H9 (cell line): ENCODE measurements at regions not wholly inside any gene's neighbourhood (a gene's known extent, or its start where the extent isn't known, plus 50 kb on each side); places are given as distances from the start of the nearest gene placed in this dataset.

Source experiments
- DNase-seq: peaks from one replicate; pipeline ENCODE4 v3.0.0-alpha.2; 2017
- H2AFZ ChIP-seq: one replicate; pipeline ENCODE4 v1.6.1; 2013; ENCODE audit warnings: mild to moderate bottlenecking, low read length, control low read depth, moderate library complexity
- H2AK5ac ChIP-seq: 2 replicates; pipeline ENCODE4 v1.6.1; 2013; ENCODE audit warnings: low read length, control low read depth, mixed read lengths; ENCODE audit not compliant: insufficient read length
- H2BK120ac ChIP-seq: one replicate; pipeline ENCODE4 v1.6.1; 2013; ENCODE audit warnings: low read depth, mild to moderate bottlenecking, low read length, control low read depth, inconsistent platforms; ENCODE audit not compliant: poor library complexity, severe bottlenecking
- H2BK12ac ChIP-seq: 2 replicates; pipeline ENCODE4 v1.6.1; 2013; ENCODE audit warnings: low read length, control low read depth, mixed read lengths, low read depth; ENCODE audit not compliant: insufficient read length
- H2BK15ac ChIP-seq: 2 replicates; pipeline ENCODE4 v1.6.1; 2013; ENCODE audit warnings: low read depth, low read length, control low read depth
- H2BK20ac ChIP-seq: one replicate; pipeline ENCODE4 v1.6.1; 2013; ENCODE audit warnings: low read depth, mild to moderate bottlenecking, low read length, control low read depth, inconsistent platforms; ENCODE audit not compliant: poor library complexity, severe bottlenecking
- H2BK5ac ChIP-seq: 2 replicates; pipeline ENCODE4 v1.6.1; 2013; ENCODE audit warnings: low read length, control low read depth, mixed read lengths; ENCODE audit not compliant: insufficient read length
- H3K14ac ChIP-seq: 2 replicates; pipeline ENCODE4 v1.6.1; 2013; ENCODE audit warnings: low read length, control low read depth; ENCODE audit not compliant: insufficient read depth
- H3K18ac ChIP-seq: 2 replicates; pipeline ENCODE4 v1.6.1; 2013; ENCODE audit warnings: low read depth, mild to moderate bottlenecking, mixed read lengths, low read length, control low read depth; ENCODE audit not compliant: insufficient read length
- H3K23ac ChIP-seq: 2 replicates; pipeline ENCODE4 v1.6.1; 2013; ENCODE audit warnings: low read length, control low read depth, mixed read lengths, low read depth; ENCODE audit not compliant: insufficient read length
- H3K23me2 ChIP-seq: 2 replicates; pipeline ENCODE4 v1.6.1; 2013; ENCODE audit warnings: low read depth, mild to moderate bottlenecking, mixed read lengths, low read length, control low read depth; ENCODE audit not compliant: insufficient read length, poor library complexity, severe bottlenecking
- H3K27ac ChIP-seq: 2 replicates; pipeline ENCODE4 v1.5.1; 2013; ENCODE audit warnings: low read length, control low read depth, mixed read lengths, low read depth; ENCODE audit not compliant: insufficient read length
- H3K27me3 ChIP-seq: 2 replicates; pipeline ENCODE4 v1.6.1; 2013; ENCODE audit warnings: low read length, control low read depth, inconsistent platforms; ENCODE audit not compliant: insufficient read depth
- H3K4ac ChIP-seq: 2 replicates; pipeline ENCODE4 v1.6.1; 2013; ENCODE audit warnings: low read depth, mild to moderate bottlenecking, control low read depth, inconsistent platforms, low read length, moderate library complexity
- H3K4me1 ChIP-seq: 2 replicates; pipeline ENCODE4 v1.6.1; 2013; ENCODE audit warnings: low read length, control low read depth, inconsistent platforms; ENCODE audit not compliant: insufficient read depth
- H3K4me2 ChIP-seq: 2 replicates; pipeline ENCODE4 v1.6.1; 2013; ENCODE audit warnings: low read length, control low read depth, mixed read lengths; ENCODE audit not compliant: insufficient read length, insufficient read depth
- H3K56ac ChIP-seq: 2 replicates; pipeline ENCODE4 v1.6.1; 2013; ENCODE audit warnings: low read depth, mild to moderate bottlenecking, mixed read lengths, low read length, control low read depth; ENCODE audit not compliant: insufficient read length
- H3K79me1 ChIP-seq: 2 replicates; pipeline ENCODE4 v1.6.1; 2013; ENCODE audit warnings: low read depth, mild to moderate bottlenecking, moderate library complexity, low read length, control low read depth, inconsistent platforms; ENCODE audit not compliant: insufficient read depth, poor library complexity, severe bottlenecking
- H3K79me2 ChIP-seq: 2 replicates; pipeline ENCODE4 v1.6.1; 2013; ENCODE audit warnings: low read length, control low read depth, inconsistent platforms; ENCODE audit not compliant: insufficient read depth
- H3K9ac ChIP-seq: 2 replicates; pipeline ENCODE4 v1.6.1; 2013; ENCODE audit warnings: low read length, control low read depth, mixed read lengths; ENCODE audit not compliant: insufficient read length; ENCODE audit errors: extremely low read depth
- H3K9me3 ChIP-seq: one replicate; pipeline ENCODE4 v1.6.1; 2013; ENCODE audit warnings: low read depth, low read length, inconsistent platforms; ENCODE audit not compliant: control insufficient read depth
- H3T11ph ChIP-seq: one replicate; pipeline ENCODE4 v1.6.1; 2013; ENCODE audit warnings: mild to moderate bottlenecking, low read length, control low read depth, inconsistent platforms
- H4K20me1 ChIP-seq: one replicate; pipeline ENCODE4 v1.6.1; 2013; ENCODE audit not compliant: control insufficient read depth, insufficient read length, insufficient read depth
- H4K5ac ChIP-seq: 2 replicates; pipeline ENCODE4 v1.6.1; 2013; ENCODE audit warnings: low read depth, mild to moderate bottlenecking, mixed read lengths, low read length, control low read depth; ENCODE audit not compliant: insufficient read length
- H4K8ac ChIP-seq: replicated peaks from 2 replicates; pipeline ENCODE4 v1.6.1; 2013; ENCODE audit warnings: low read length, control low read depth, mixed read lengths, low read depth; ENCODE audit not compliant: insufficient read length
- H4K91ac ChIP-seq: 2 replicates; pipeline ENCODE4 v1.6.1; 2013; ENCODE audit warnings: low read depth, mild to moderate bottlenecking, moderate library complexity, mixed read lengths, low read length, control low read depth; ENCODE audit not compliant: insufficient read length
- H3K27ac Mint-ChIP-seq, 3 experiments: 2 replicates in 2 of 3; 3 replicates in 1 of 3; pipeline ENCODE4 v1.8.0; 2020 to 2021; ENCODE audit warnings: mixed read lengths in 3 of 3, mild to moderate bottlenecking in 1 of 3, moderate library complexity in 1 of 3
- H3K27me3 Mint-ChIP-seq: 2 replicates; pipeline ENCODE4 v1.8.0; 2021; ENCODE audit warnings: low read depth, mild to moderate bottlenecking, moderate library complexity, mixed read lengths
- H3K36me3 Mint-ChIP-seq, 3 experiments: 2 replicates in 2 of 3; 3 replicates in 1 of 3; pipeline ENCODE4 v1.8.0; 2020 to 2021; ENCODE audit warnings: low read depth in 3 of 3, mixed read lengths in 3 of 3; ENCODE audit not compliant: insufficient read depth in 1 of 3
- H3K4me1 Mint-ChIP-seq, 2 experiments: 2 replicates each; pipeline ENCODE4 v1.8.0; 2020; ENCODE audit warnings: mixed read lengths in 2 of 2
- H3K4me3 Mint-ChIP-seq, 2 experiments: 2 replicates in 1 of 2; 3 replicates in 1 of 2; pipeline ENCODE4 v1.8.0; 2020 to 2021; ENCODE audit warnings: mild to moderate bottlenecking in 2 of 2, mixed read lengths in 2 of 2, moderate library complexity in 1 of 2
- H3K9me3 Mint-ChIP-seq, 2 experiments: 2 replicates in 1 of 2; 3 replicates in 1 of 2; pipeline ENCODE4 v1.8.0; 2020; ENCODE audit warnings: mild to moderate bottlenecking in 2 of 2, mixed read lengths in 2 of 2, moderate library complexity in 1 of 2
- CTCF ChIP-seq: fragments of 200-600 bp; sonication (generic); conservative IDR thresholded peaks from 3 replicates; pipeline ENCODE4 v1.8.0; 2021; ENCODE audit warnings: antibody characterized with exemption, mild to moderate bottlenecking
- WGBS: extraction: QIAGEN DNeasy Blood & Tissue Kit; methylation state at CpG from one replicate; pipeline ENCODE4 v1.1.7; 2013; ENCODE audit warnings: missing lambda C conversion rate, low lambda C conversion rate, mixed read lengths; ENCODE audit not compliant: insufficient read length; ENCODE audit errors: extremely low coverage; 5-methylcytosine and 5-hydroxymethylcytosine counted together

- no peak for TF ChIP-seq CTCF
- H3K14ac ChIP-seq = no peak overlapping the region
- no peak overlapping the region for H3K9ac ChIP-seq
- Mint-ChIP-seq H3K27ac (no peak overlapping the region), H3K4me1 (peaks cover 7 to 8% of the 10 kb centered on the region in 2 experiments), H3K4me3 (no peak overlapping the region), H3K36me3 (peaks cover 0 to 8% (median 0%) of the 10 kb centered on the region in 3 experiments; a peak in 4 of 7 replicates), H3K27me3 (no peaks in the 10 kb centered on the region), H3K9me3 (peaks cover 2 to 3% of the 10 kb centered on the region in 2 experiments; a peak in 4 of 5 replicates)
- H2BK20ac ChIP-seq = no peak overlapping the region
- DNase-seq = no peak
- no peak overlapping the region for H3K27ac ChIP-seq
- no peaks in the 10 kb centered on the region for H4K20me1 ChIP-seq
- no peak overlapping the region for H4K5ac ChIP-seq
- no peaks in the 10 kb centered on the region for H3K79me2 ChIP-seq
- no peaks in the 10 kb centered on the region for H3K23me2 ChIP-seq
- no peak overlapping the region for H3K56ac ChIP-seq
- H3K4me1 ChIP-seq = no peaks in the 10 kb centered on the region
- no peak overlapping the region for H2BK120ac ChIP-seq
- no peak overlapping the region for H2AK5ac ChIP-seq
- H3K27me3 ChIP-seq = no peaks in the 10 kb centered on the region
- H2BK15ac ChIP-seq = no peak overlapping the region
- H3K23ac ChIP-seq = no peak overlapping the region
- H3K18ac ChIP-seq = no peak overlapping the region
- H3K4ac ChIP-seq = no peak overlapping the region
- H3K9me3 ChIP-seq = no peaks in the 10 kb centered on the region
- no peak overlapping the region for H2BK5ac ChIP-seq
- H4K8ac ChIP-seq = no peak overlapping the region
- no peak overlapping the region for H4K91ac ChIP-seq
- no peak overlapping the region for H3K4me2 ChIP-seq
- H2BK12ac ChIP-seq = no peak overlapping the region
- WGBS = no CpG with 5 or more reads among the region's 2 CpGs
- H3T11ph ChIP-seq = no peak overlapping the region
- H2AFZ ChIP-seq = no peak overlapping the region
- no peaks in the 10 kb centered on the region for H3K79me1 ChIP-seq
Measured at GRCh38 chr12:24586293-24586692, 362.6 kb downstream of the BCAT1 start.
